ENCODE measurements at regions not wholly inside any gene's neighbourhood (a gene's known extent, or its start where the extent isn't known, plus 50 kb on each side); places are given as distances from the start of the nearest gene placed in this dataset.
"Not testable (repeated sequence)": the region's sequence is repeated elsewhere in the genome, so short reads cannot be mapped to it uniquely, and the experiment has no call there.

GRCh38 chr15:20289538-20290103 lies 252.0 kb downstream of the GOLGA6L6 start:
- not testable (repeated sequence) for DNase-seq; H3K27me3 Mint-ChIP-seq (ENCODE audit: low read depth in 3 of 3); H3K4me3 Mint-ChIP-seq; H3K27ac Mint-ChIP-seq; H3K36me3 Mint-ChIP-seq; H3K4me1 Mint-ChIP-seq; H3K9me3 Mint-ChIP-seq

- not testable (repeated sequence) for H3K36me3 Mint-ChIP-seq; H3K4me1 Mint-ChIP-seq; DNase-seq; H3K27me3 Mint-ChIP-seq (ENCODE audit: low read depth in 3 of 3); H3K9me3 Mint-ChIP-seq; H3K4me3 Mint-ChIP-seq; H3K27ac Mint-ChIP-seq
These were observed 252.6 kb downstream of the GOLGA6L6 start for GRCh38 chr15:20288800-20289537.

- not testable (repeated sequence) for DNase-seq; H3K4me3 Mint-ChIP-seq; H3K4me1 Mint-ChIP-seq; H3K9me3 Mint-ChIP-seq; H3K36me3 Mint-ChIP-seq; H3K27ac Mint-ChIP-seq; H3K27me3 Mint-ChIP-seq (ENCODE audit: low read depth in 3 of 3)
These were observed 255.0 kb downstream of the GOLGA6L6 start for GRCh38 chr15:20286559-20286958.

- not testable (repeated sequence) for H3K9me3 Mint-ChIP-seq; H3K27me3 Mint-ChIP-seq (ENCODE audit: low read depth in 3 of 3); H3K4me1 Mint-ChIP-seq; H3K36me3 Mint-ChIP-seq; H3K4me3 Mint-ChIP-seq; DNase-seq; H3K27ac Mint-ChIP-seq
These were observed 255.8 kb downstream of the GOLGA6L6 start for GRCh38 chr15:20285696-20286300.

- H3K9me3 Mint-ChIP-seq; DNase-seq; H3K36me3 Mint-ChIP-seq; H3K4me1 Mint-ChIP-seq; H3K27ac Mint-ChIP-seq; H3K27me3 Mint-ChIP-seq (ENCODE audit: low read depth in 3 of 3); H3K4me3 Mint-ChIP-seq: not testable (repeated sequence)
These were observed 256.6 kb downstream of the GOLGA6L6 start for GRCh38 chr15:20284891-20285535.

- H3K9me3 Mint-ChIP-seq; DNase-seq; H3K27me3 Mint-ChIP-seq (ENCODE audit: low read depth in 3 of 3); H3K4me3 Mint-ChIP-seq; H3K4me1 Mint-ChIP-seq; H3K27ac Mint-ChIP-seq; H3K36me3 Mint-ChIP-seq: not testable (repeated sequence)
These were observed 257.9 kb downstream of the GOLGA6L6 start for GRCh38 chr15:20283651-20284050.

GRCh38 chr15:20282491-20282943 lies 259.1 kb downstream of the GOLGA6L6 start:
- H3K27me3 Mint-ChIP-seq (ENCODE audit: low read depth in 3 of 3); H3K36me3 Mint-ChIP-seq; H3K4me3 Mint-ChIP-seq; H3K4me1 Mint-ChIP-seq; DNase-seq; H3K9me3 Mint-ChIP-seq; H3K27ac Mint-ChIP-seq: not testable (repeated sequence)

- not testable (repeated sequence) for DNase-seq; H3K27ac Mint-ChIP-seq; H3K27me3 Mint-ChIP-seq (ENCODE audit: low read depth in 3 of 3); H3K36me3 Mint-ChIP-seq; H3K9me3 Mint-ChIP-seq; H3K4me3 Mint-ChIP-seq; H3K4me1 Mint-ChIP-seq
These were observed 259.9 kb downstream of the GOLGA6L6 start for GRCh38 chr15:20281567-20282275.

GRCh38 chr15:20280933-20281463 lies 260.6 kb downstream of the GOLGA6L6 start:
- Mint-ChIP-seq H3K36me3 (no peaks in the 10 kb centered on the region), H3K27ac (no peak overlapping the region), H3K27me3 (ENCODE audit: low read depth in 3 of 3) (no peaks in the 10 kb centered on the region), H3K9me3 (no peaks in the 10 kb centered on the region), H3K4me3 (no peak overlapping the region), H3K4me1 (no peaks in the 10 kb centered on the region)
- no peak for DNase-seq

- not testable (repeated sequence) for H3K27me3 Mint-ChIP-seq (ENCODE audit: low read depth in 3 of 3); DNase-seq; H3K4me3 Mint-ChIP-seq; H3K9me3 Mint-ChIP-seq; H3K36me3 Mint-ChIP-seq; H3K4me1 Mint-ChIP-seq; H3K27ac Mint-ChIP-seq
These were observed 261.3 kb downstream of the GOLGA6L6 start for GRCh38 chr15:20280141-20280932.

- DNase-seq; H3K4me3 Mint-ChIP-seq; H3K36me3 Mint-ChIP-seq; H3K27ac Mint-ChIP-seq; H3K4me1 Mint-ChIP-seq; H3K9me3 Mint-ChIP-seq; H3K27me3 Mint-ChIP-seq (ENCODE audit: low read depth in 3 of 3): not testable (repeated sequence)
These were observed 262.5 kb downstream of the GOLGA6L6 start for GRCh38 chr15:20279056-20279455.

GRCh38 chr15:20278376-20278775 lies 263.2 kb downstream of the GOLGA6L6 start:
- DNase-seq; H3K27me3 Mint-ChIP-seq (ENCODE audit: low read depth in 3 of 3); H3K4me1 Mint-ChIP-seq; H3K4me3 Mint-ChIP-seq; H3K9me3 Mint-ChIP-seq; H3K36me3 Mint-ChIP-seq; H3K27ac Mint-ChIP-seq: not testable (repeated sequence)

GRCh38 chr15:20277451-20277850 lies 264.1 kb downstream of the GOLGA6L6 start:
- not testable (repeated sequence) for H3K9me3 Mint-ChIP-seq; H3K36me3 Mint-ChIP-seq; H3K27ac Mint-ChIP-seq; H3K4me1 Mint-ChIP-seq; H3K4me3 Mint-ChIP-seq; DNase-seq; H3K27me3 Mint-ChIP-seq (ENCODE audit: low read depth in 3 of 3)

Measured in immature natural killer cell (primary cell).